Right renal cortex interstitium (tissue), 3 donors: ENCODE measurements at regions not wholly inside any gene's neighbourhood (a gene's known extent, or its start where the extent isn't known, plus 50 kb on each side); places are given as distances from the start of the nearest gene placed in this dataset.
"Not testable (repeated sequence)": the region's sequence is repeated elsewhere in the genome, so short reads cannot be mapped to it uniquely, and the experiment has no call there.

Experiments used
- DNase-seq, 3 donors: peaks; one replicate each; pipeline ENCODE4 v3.0.0-alpha.2; 2013; ENCODE audit warnings: low read depth in 3 of 3, low spot score in 2 of 3

- not testable (repeated sequence) for DNase-seq
These were observed 102.7 kb downstream of the EN1 start for GRCh38 chr2:118744682-118745181.

GRCh38 chr2:118738524-118739308 is 108.7 kb downstream of the EN1 start:
- DNase-seq = no peak

- no peak for DNase-seq
These were observed 109.3 kb downstream of the EN1 start for GRCh38 chr2:118738106-118738505.

GRCh38 chr2:118737684-118738083 is 109.8 kb downstream of the EN1 start:
- no peak for DNase-seq

- DNase-seq = no peak
These were observed 115.0 kb downstream of the EN1 start for GRCh38 chr2:118732432-118732831.

GRCh38 chr2:118731413-118731812 is 116.0 kb downstream of the EN1 start:
- no peak for DNase-seq

GRCh38 chr2:118730405-118730804 is 117.0 kb downstream of the EN1 start:
- no peak for DNase-seq

GRCh38 chr2:118729760-118730159 is 117.7 kb downstream of the EN1 start:
- DNase-seq = no peak

- no peak for DNase-seq
These were observed 118.5 kb downstream of the EN1 start for GRCh38 chr2:118728984-118729383.

GRCh38 chr2:118726821-118727220 is 120.6 kb downstream of the EN1 start:
- DNase-seq = no peak

GRCh38 chr2:118723394-118723793 is 124.1 kb downstream of the EN1 start:
- DNase-seq = no peak

GRCh38 chr2:118722976-118723375 is 124.5 kb downstream of the EN1 start:
- DNase-seq = no peak

GRCh38 chr2:118721817-118722551 is 125.5 kb downstream of the EN1 start:
- no peak for DNase-seq

- no peak for DNase-seq
These were observed 126.6 kb downstream of the EN1 start for GRCh38 chr2:118720866-118721265.

GRCh38 chr2:118718921-118719320 is 128.5 kb downstream of the EN1 start:
- no peak for DNase-seq

- DNase-seq = no peak
These were observed 131.3 kb downstream of the EN1 start for GRCh38 chr2:118716102-118716501.

GRCh38 chr2:118714118-118714517 is 133.3 kb downstream of the EN1 start:
- DNase-seq = no peak

GRCh38 chr2:118711603-118712002 is 135.8 kb downstream of the EN1 start:
- DNase-seq = no peak

- no peak for DNase-seq
These were observed 137.0 kb downstream of the EN1 start for GRCh38 chr2:118710481-118710880.

- DNase-seq = no peak
These were observed 137.7 kb downstream of the EN1 start for GRCh38 chr2:118709786-118710185.

- no peak for DNase-seq
These were observed 140.6 kb downstream of the EN1 start for GRCh38 chr2:118706844-118707243.

- no peak for DNase-seq
These were observed 141.1 kb downstream of the EN1 start for GRCh38 chr2:118706371-118706770.
